AG04449 (cell line): ENCODE measurements at regions not wholly inside any gene's neighbourhood (a gene's known extent, or its start where the extent isn't known, plus 50 kb on each side); places are given as distances from the start of the nearest gene placed in this dataset.
"Not testable (repeated sequence)": the region's sequence is repeated elsewhere in the genome, so short reads cannot be mapped to it uniquely, and the experiment has no call there.

ENCODE experiments used
- CTCF ChIA-PET: fragments of 350-600 bp; formaldehyde crosslinking; extraction: SDS; loops from one replicate; lab custom pipeline; 2021; ENCODE audit warnings: antibody characterized with exemption; lab: Yijun Ruan, JAX
- POLR2A ChIA-PET: fragments of 400-600, 350-600 bp; formaldehyde crosslinking; extraction: SDS; loops from one replicate; lab custom pipeline; 2020; ENCODE audit warnings: antibody characterized with exemption, inconsistent platforms; lab: Yijun Ruan, JAX
- DNase-seq: peaks from one replicate; pipeline ENCODE4 v3.0.0-alpha.2; 2010; ENCODE audit warnings: low read depth, low spot score
- H3K4me3 ChIP-seq: 2 replicates; pipeline ENCODE4 v1.5.1; 2011; ENCODE audit warnings: low read depth, mild to moderate bottlenecking, control low read depth, low read length
- TF ChIP-seq, protein P1 (sequence below): IDR thresholded peaks from one replicate; pipeline ENCODE4 v1.5.1; 2011; ENCODE audit warnings: mild to moderate bottlenecking, moderate library complexity, low read length, control low read depth, inconsistent platforms; ENCODE audit not compliant: insufficient read depth; ENCODE audit errors: missing control alignments

DNA sequence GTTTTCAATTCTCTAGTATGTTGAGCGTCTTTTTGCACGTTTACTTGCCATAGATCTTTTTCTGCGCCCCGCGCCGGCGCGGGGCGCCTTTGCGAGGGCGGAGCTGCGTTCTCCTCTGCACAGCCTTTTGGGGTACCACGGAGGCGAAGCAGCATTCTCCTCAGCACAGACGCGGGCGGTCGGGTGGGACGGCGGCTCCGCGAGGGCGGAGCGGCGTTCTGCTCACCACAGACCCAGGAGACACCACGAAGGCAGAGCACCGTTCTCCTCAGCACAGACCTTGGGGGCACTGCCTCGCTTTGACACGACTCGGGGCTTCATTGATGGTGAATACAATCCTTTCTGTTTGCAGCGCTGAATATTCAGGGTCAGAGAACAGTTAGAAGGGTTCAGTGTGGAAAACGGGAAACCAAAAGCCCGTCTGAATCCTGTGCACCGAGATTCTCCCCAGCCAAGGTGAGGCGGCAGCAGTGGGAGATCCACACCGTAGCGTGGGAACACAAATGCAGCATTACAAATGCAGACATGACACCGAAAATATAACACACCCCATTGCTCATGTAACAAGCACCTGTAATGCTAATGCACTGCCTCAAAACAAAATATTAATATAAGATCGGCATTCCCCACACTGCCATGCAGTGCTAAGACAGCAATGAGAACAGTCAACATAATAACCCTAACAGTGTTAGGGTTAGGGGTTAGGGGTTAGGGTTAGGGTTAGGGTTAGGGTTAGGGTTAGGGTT lies 190.7 kb upstream of the VIPR2 start:
- H3K4me3 ChIP-seq, DNase-seq, POLR2A ChIA-PET, CTCF ChIA-PET: not testable (repeated sequence)

DNA sequence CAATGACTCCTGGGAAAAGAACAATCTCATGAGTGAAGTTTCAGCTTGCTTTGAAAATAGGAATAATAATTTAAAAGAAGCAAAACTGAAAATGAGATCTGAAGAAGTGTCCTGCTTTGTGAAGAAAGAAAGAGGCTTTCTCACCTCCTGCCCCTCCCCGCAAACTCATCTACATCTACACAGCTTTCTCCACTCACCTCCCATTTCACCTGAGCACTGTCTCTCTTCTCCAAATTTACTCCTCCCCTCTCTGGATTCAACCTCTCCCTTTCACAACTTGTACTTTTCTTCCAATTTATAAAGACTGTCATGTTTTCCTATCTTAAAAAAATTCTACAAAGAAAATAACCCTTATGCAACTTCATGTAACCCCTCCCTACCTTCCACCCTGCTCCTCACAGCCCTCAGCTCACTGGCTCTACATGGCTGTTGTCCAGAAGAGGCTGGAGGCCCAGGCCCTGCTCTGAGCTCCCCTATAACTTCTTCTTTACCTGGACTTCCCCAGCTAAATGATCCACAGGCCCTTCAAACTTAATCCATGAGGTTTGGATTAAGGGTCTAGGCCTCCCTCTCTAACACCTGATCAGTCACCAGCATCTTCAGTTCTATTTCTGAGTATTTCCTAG lies 188.3 kb upstream of the VIPR2 start:
- DNase-seq, H3K4me3 ChIP-seq, CTCF ChIA-PET, POLR2A ChIA-PET: not testable (repeated sequence)

DNA sequence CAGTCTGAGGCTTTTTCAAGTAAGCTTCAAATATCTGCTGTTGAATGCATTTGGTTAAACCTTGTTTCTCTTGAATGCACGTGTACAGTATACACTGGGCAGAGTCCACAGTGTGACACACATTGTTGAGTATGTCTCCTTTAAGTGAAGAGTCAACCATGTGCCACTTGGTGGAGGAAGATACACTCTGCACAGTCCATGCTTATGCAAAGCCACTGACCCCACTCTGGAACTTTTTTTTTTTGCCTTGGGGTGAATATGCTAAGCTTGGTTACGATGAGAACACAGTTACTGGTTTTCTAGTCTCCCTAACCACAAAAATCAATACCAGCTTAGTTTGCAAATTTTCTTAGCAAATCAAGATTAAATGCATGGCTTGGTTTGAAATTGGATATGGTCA lies 186.8 kb upstream of the VIPR2 start:
- ChIA-PET CTCF (no interaction called here), POLR2A (no interaction called here)
- TF ChIP-seq, protein P1, sequence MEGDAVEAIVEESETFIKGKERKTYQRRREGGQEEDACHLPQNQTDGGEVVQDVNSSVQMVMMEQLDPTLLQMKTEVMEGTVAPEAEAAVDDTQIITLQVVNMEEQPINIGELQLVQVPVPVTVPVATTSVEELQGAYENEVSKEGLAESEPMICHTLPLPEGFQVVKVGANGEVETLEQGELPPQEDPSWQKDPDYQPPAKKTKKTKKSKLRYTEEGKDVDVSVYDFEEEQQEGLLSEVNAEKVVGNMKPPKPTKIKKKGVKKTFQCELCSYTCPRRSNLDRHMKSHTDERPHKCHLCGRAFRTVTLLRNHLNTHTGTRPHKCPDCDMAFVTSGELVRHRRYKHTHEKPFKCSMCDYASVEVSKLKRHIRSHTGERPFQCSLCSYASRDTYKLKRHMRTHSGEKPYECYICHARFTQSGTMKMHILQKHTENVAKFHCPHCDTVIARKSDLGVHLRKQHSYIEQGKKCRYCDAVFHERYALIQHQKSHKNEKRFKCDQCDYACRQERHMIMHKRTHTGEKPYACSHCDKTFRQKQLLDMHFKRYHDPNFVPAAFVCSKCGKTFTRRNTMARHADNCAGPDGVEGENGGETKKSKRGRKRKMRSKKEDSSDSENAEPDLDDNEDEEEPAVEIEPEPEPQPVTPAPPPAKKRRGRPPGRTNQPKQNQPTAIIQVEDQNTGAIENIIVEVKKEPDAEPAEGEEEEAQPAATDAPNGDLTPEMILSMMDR, result no peak
- no peak overlapping the region for H3K4me3 ChIP-seq
- DNase-seq, result no peak

DNA sequence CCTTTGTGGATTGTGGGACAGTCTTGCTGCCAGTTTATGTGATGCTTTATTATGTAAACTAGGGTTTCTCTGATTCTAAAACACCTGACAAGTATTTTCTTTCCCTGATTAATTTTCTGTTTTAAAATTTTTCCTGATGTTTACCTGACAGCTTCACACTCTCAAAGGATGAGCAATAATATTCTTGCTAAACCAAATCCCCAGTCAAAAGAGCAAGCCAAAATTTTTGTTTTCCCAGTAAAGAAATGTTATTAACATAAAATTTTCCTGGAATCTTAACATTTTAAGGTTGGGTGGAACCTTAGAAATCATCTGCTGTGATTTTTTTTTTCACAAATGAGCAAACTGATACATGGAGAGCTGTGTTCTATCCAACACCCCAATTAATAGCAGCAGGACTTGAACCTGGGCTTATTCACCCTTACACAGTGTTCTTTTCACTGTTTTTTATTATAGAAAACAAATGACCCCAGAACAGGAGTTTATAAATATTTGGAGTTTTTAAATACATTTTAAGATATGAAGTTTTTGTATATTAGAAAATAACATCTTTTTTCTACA lies 185.2 kb upstream of the VIPR2 start:
- POLR2A ChIA-PET, result no interaction called here
- H3K4me3 ChIP-seq, result no peak overlapping the region

DNA sequence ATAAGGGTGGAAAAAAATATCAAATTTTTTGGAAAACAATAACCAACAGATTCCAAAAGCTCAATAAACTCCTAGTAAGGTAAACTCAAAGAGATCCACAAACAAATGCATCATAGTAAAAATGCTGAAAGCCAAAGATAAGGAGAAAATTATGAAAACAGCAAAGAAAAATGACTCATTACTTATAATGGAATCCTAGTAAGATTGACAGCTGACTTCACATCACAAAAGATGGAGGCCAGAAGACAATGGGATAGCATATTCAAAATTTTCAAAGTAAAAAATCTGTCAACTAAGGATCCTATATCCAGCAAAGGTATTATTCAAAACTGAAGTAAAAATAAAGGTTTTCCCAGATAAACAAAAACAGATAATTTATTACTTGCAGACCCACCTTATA lies 183.4 kb upstream of the VIPR2 start:
- ChIA-PET POLR2A (no interaction called here), CTCF (no interaction called here)

More for the DNA sequence above, 185.2 kb upstream of the VIPR2 start:
- CTCF ChIA-PET, result no interaction called here
- DNase-seq, result no peak
- TF ChIP-seq, protein P1, result no peak

DNA sequence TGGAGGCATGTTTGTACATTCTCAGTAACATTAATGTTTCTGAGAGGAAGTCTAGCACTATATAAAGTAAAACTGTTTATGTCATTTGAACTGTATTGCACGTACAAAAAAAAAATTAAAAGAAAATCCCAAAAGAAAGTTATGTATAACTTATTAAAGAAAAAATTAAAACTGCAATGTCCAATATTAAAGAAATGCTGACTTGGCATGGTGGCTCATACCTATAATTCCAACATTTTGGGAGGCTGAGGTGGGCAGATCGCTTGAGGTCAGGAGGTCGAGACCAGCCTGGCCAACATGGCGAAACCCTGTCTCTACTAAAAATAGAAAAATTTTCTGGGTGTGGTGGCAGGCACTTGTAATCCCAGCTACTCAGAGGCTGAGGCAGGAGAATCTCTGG lies 178.7 kb upstream of the VIPR2 start:
- ChIA-PET CTCF (no interaction called here), POLR2A (no interaction called here)
- no peak overlapping the region for H3K4me3 ChIP-seq
- TF ChIP-seq, protein P1, result no peak
- no peak for DNase-seq

More for the DNA sequence above, 183.4 kb upstream of the VIPR2 start:
- DNase-seq, result no peak
- TF ChIP-seq, protein P1, result no peak
- no peak overlapping the region for H3K4me3 ChIP-seq

DNA sequence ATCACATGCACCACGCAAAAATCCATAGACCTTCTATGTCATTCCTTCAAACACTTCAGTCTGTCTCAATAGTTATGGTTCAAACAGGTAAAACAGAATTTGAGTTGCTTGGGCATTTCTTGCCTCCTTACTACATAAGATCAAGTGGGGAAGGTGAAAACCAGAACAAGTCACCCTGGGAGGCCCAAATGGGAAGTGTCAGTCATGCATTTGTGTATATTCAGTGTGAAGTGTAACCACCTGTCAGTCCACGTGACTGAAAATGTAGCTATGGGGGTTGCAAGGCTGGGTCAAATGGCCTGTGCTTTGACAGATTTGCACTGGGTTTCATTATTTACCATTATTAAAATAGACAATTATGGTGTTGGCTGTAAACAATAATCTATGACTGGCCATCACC lies 176.6 kb upstream of the VIPR2 start:
- H3K4me3 ChIP-seq, result no peak overlapping the region
- POLR2A ChIA-PET, result no interaction called here
- CTCF ChIA-PET, result no interaction called here
- TF ChIP-seq, protein P1, result no peak
- no peak for DNase-seq
